Uterus (tissue), 3 donors: ENCODE measurements at regions not wholly inside any gene's neighbourhood (a gene's known extent, or its start where the extent isn't known, plus 50 kb on each side); places are given as distances from the start of the nearest gene placed in this dataset.
"Not testable (repeated sequence)": the region's sequence is repeated elsewhere in the genome, so short reads cannot be mapped to it uniquely, and the experiment has no call there.

Experiments
- DNase-seq, 2 donors: peaks; one replicate each; pipeline ENCODE4 v3.0.0-alpha.2; 2019 to 2020
- H3K27ac ChIP-seq, 2 donors: fragments of 200-600 bp; sonication (generic); 1 replicate in 1 of 2; 2 replicates in 1 of 2; pipeline ENCODE4 v1.5.1; 2016 to 2018
- H3K27me3 ChIP-seq, 2 donors: fragments of 200-600 bp; sonication (generic); one replicate each; pipeline ENCODE4 v1.5.1; 2018 to 2019; ENCODE audit warnings: control low read depth in 1 of 2
- H3K36me3 ChIP-seq, 2 donors: fragments of 200-600 bp; sonication (generic); one replicate each; pipeline ENCODE4 v1.5.1; 2019; ENCODE audit warnings: control low read depth in 1 of 2
- H3K4me1 ChIP-seq, 2 donors: fragments of 200-600 bp; sonication (generic); one replicate each; pipeline ENCODE4 v1.5.1; 2018 to 2019; ENCODE audit warnings: control low read depth in 1 of 2
- H3K4me3 ChIP-seq, 2 donors: fragments of 200-600 bp; sonication (generic); 1 replicate in 1 of 2; 2 replicates in 1 of 2; pipeline ENCODE4 v1.5.1; 2018 to 2019; ENCODE audit warnings: mild to moderate bottlenecking in 1 of 2
- H3K9me3 ChIP-seq, 2 donors: fragments of 200-600 bp; sonication (generic); one replicate each; pipeline ENCODE4 v1.5.1; 2019; ENCODE audit warnings: control low read depth in 1 of 2
- POLR2A ChIP-seq, 2 donors: fragments of 450-650 bp; IDR thresholded peaks; one replicate each; pipeline ENCODE4 v1.6.1; 2016; ENCODE audit warnings: antibody characterized with exemption in 2 of 2, mild to moderate bottlenecking in 1 of 2, moderate library complexity in 1 of 2
- intact Hi-C: fragments of 100-400 bp; cut with DNase I; formaldehyde crosslinking; loops from one replicate; pipeline ENCODE4 v1.15.1; 2023; ENCODE audit warnings: low total_unique reads
- TF ChIP-seq, protein P1 (sequence below), 4 experiments: fragments of 200-600 bp in 2 of 4; fragments of 450-650 bp in 2 of 4; sonication (generic) in 2 of 4; IDR thresholded peaks; one replicate each; pipeline ENCODE4 v1.5.1; 2016 to 2019; ENCODE audit warnings: antibody characterized with exemption in 4 of 4, mild to moderate bottlenecking in 2 of 4, moderate library complexity in 1 of 4
- donor health status: DM: yes; HTN: yes; CAD: no.

GRCh38 chr4:59539401-59539800 is 1660.7 kb upstream of the ADGRL3 start:
- Histone ChIP-seq H3K4me3 (no peak overlapping the region), H3K36me3 (no peaks in the 10 kb centered on the region), H3K4me1 (no peaks in the 10 kb centered on the region), H3K27me3 (no peaks in the 10 kb centered on the region), H3K9me3 (no peaks in the 10 kb centered on the region), H3K27ac (no peak overlapping the region)
- TF ChIP-seq, protein P1, sequence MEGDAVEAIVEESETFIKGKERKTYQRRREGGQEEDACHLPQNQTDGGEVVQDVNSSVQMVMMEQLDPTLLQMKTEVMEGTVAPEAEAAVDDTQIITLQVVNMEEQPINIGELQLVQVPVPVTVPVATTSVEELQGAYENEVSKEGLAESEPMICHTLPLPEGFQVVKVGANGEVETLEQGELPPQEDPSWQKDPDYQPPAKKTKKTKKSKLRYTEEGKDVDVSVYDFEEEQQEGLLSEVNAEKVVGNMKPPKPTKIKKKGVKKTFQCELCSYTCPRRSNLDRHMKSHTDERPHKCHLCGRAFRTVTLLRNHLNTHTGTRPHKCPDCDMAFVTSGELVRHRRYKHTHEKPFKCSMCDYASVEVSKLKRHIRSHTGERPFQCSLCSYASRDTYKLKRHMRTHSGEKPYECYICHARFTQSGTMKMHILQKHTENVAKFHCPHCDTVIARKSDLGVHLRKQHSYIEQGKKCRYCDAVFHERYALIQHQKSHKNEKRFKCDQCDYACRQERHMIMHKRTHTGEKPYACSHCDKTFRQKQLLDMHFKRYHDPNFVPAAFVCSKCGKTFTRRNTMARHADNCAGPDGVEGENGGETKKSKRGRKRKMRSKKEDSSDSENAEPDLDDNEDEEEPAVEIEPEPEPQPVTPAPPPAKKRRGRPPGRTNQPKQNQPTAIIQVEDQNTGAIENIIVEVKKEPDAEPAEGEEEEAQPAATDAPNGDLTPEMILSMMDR (IDR thresholded peaks at IDR 0.05) = no peak
- no peak for TF ChIP-seq POLR2A (IDR thresholded peaks at IDR 0.05)
- intact Hi-C loops = no loop called here
- no peak for DNase-seq

DNA sequence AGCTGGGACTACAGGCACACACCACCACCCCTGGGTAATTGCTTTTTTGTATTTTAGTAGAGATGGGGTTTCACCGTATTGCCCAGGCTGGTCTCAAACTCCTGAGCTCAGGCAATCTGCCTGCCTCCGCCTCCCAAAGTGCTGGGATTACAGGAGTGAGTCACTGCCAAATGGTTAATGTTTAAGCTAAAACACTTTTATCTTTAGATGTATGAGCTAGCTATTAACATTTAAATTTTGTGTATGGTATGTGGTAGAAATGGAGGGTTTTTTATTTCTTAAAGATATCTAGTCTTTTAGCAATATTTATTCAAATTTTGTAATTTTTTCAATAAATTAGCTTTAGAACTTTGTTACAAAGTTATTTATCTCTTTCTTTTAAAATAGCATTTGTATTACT is 1659.8 kb upstream of the ADGRL3 start:
- H3K4me3 ChIP-seq = no peak overlapping the region
- no peaks in the 10 kb centered on the region for H3K27me3 ChIP-seq
- no peaks in the 10 kb centered on the region for H3K4me1 ChIP-seq
- no peak for DNase-seq
- no peaks in the 10 kb centered on the region for H3K9me3 ChIP-seq
- no peak overlapping the region for H3K27ac ChIP-seq
- H3K36me3 ChIP-seq = no peaks in the 10 kb centered on the region
- TF ChIP-seq, protein P1 (IDR thresholded peaks at IDR 0.05) = no peak
- no peak for TF ChIP-seq POLR2A (IDR thresholded peaks at IDR 0.05)
- intact Hi-C loops = no loop called here

DNA sequence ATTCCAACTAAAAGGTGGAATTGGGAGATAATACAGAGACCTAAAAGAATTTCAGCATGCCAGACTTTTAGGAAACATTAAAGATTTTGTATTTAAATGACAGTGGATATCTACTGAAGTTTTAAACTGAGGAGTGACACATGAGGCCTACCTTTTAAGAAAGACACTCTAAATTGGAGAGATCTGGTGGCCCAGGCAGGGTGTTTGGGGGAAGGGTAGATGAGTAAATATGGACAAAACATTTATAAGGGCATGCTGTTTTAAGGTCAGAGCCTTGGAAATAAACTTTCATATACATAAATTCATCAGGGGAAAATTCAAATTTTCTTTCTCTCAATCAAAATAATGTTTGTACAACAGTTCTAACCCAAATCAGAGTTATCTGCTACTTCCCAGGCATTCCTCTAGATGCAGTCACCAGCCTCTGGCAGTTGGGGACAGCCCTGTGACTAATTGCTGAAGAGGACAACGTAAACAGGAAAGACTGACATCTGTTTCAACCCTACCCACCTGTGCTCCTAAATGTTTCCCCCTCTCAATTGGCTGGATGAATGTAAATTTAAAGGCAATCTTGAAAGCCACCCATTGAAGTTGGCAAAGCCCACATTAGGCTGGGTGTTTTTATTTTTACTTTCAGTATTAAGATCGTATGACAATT is 1646.9 kb upstream of the ADGRL3 start:
- no peak overlapping the region for H3K27ac ChIP-seq
- no peaks in the 10 kb centered on the region for H3K4me1 ChIP-seq
- no peaks in the 10 kb centered on the region for H3K27me3 ChIP-seq
- no peaks in the 10 kb centered on the region for H3K36me3 ChIP-seq
- H3K9me3 ChIP-seq = no peaks in the 10 kb centered on the region
- no peak for DNase-seq
- TF ChIP-seq, protein P1 (IDR thresholded peaks at IDR 0.05) = no peak
- no peak for TF ChIP-seq POLR2A (IDR thresholded peaks at IDR 0.05)
- intact Hi-C loops = no loop called here
- H3K4me3 ChIP-seq = no peak overlapping the region

DNA sequence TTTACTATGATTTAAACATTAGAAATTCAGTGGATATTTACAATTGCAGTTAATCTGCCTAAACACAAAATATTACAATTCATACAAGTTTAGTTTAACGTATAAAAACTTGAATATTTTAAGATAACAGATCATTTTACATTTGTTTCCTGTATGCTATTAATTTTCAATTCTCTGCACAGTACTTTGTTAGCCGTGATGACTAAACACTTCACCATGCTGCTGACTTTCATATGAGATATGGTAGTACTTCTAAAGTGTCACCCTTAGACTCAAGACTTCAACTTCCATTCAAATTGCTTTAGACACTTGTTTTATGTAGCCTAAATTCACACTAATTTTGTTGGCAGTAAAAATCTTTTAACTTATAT is 1646.4 kb upstream of the ADGRL3 start:
- Histone ChIP-seq H3K27ac (no peak overlapping the region), H3K4me1 (no peaks in the 10 kb centered on the region), H3K27me3 (no peaks in the 10 kb centered on the region), H3K4me3 (no peak overlapping the region), H3K9me3 (no peaks in the 10 kb centered on the region), H3K36me3 (no peaks in the 10 kb centered on the region)
- intact Hi-C loops = no loop called here
- TF ChIP-seq, protein P1 (IDR thresholded peaks at IDR 0.05) = no peak
- no peak for TF ChIP-seq POLR2A (IDR thresholded peaks at IDR 0.05)
- no peak for DNase-seq

DNA sequence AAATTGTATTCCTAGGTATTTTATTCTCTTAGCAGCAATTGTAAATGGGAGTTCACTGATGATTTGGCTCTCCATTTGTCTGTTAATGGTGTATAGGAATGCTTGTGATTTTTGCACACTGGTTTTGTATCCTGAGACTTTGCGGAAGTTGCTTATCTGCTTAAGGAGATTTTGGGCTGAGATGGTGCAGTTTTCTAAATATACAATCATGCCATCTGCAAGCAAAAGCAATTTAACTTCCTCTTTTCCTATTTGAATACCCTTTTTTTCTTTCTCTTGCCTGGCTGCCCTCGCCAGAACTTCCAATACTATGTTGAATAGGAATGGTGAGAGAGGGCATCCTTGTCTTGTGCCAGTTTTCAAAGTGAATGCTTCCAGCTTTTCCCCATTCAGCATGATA is 1643.9 kb upstream of the ADGRL3 start:
- not testable (repeated sequence) for DNase-seq

GRCh38 chr4:59560141-59560648 is 1639.9 kb upstream of the ADGRL3 start:
- H3K27me3 ChIP-seq, H3K27ac ChIP-seq: not testable (repeated sequence)

More for the DNA sequence above, 1643.9 kb upstream of the ADGRL3 start:
- intact Hi-C loops, H3K4me1 ChIP-seq, H3K4me3 ChIP-seq, H3K9me3 ChIP-seq, H3K36me3 ChIP-seq, H3K27me3 ChIP-seq, H3K27ac ChIP-seq: not testable (repeated sequence)

More at GRCh38 chr4:59560141-59560648, 1639.9 kb upstream of the ADGRL3 start:
- DNase-seq, H3K9me3 ChIP-seq, intact Hi-C loops, H3K4me3 ChIP-seq, H3K36me3 ChIP-seq, H3K4me1 ChIP-seq: not testable (repeated sequence)
